ENCODE measurements at regions not wholly inside any gene's neighbourhood (a gene's known extent, or its start where the extent isn't known, plus 50 kb on each side); places are given as distances from the start of the nearest gene placed in this dataset.

GRCh38 chr22:46039535-46039934 is 62.6 kb upstream of the WNT7B start:
- DNase-seq, result no peak
- Histone ChIP-seq H3K36me3 (replicated peaks) (no peaks in the 10 kb centered on the region), H3K27ac (no peak overlapping the region), H3K27me3 (replicated peaks) (no peaks in the 10 kb centered on the region), H3K4me3 (ENCODE audit: low read depth, low read length) (no peak overlapping the region)
- in situ Hi-C loops (cut with HindIII; ENCODE audit: low pct_ligation_motif_present, low sequenced_read_pairs), result no loop called here
- no peak for TF ChIP-seq CTCF (IDR thresholded peaks at IDR 0.05; ENCODE audit: low read depth, low read length, missing control alignments)

- no peak for TF ChIP-seq CTCF (IDR thresholded peaks at IDR 0.05; ENCODE audit: low read depth, low read length, missing control alignments)
- H3K27me3 ChIP-seq (replicated peaks), result no peaks in the 10 kb centered on the region
- no peak overlapping the region for H3K4me3 ChIP-seq (ENCODE audit: low read depth, low read length)
- no peak overlapping the region for H3K27ac ChIP-seq
- H3K36me3 ChIP-seq (replicated peaks), result no peaks in the 10 kb centered on the region
- no peak for DNase-seq
- in situ Hi-C loops (cut with HindIII; ENCODE audit: low pct_ligation_motif_present, low sequenced_read_pairs), result no loop called here
Observed at GRCh38 chr22:46040471-46041465, 63.8 kb upstream of the WNT7B start.

- no peak for TF ChIP-seq CTCF (IDR thresholded peaks at IDR 0.05; ENCODE audit: low read depth, low read length, missing control alignments)
- Histone ChIP-seq H3K27ac (no peak overlapping the region), H3K27me3 (replicated peaks) (no peaks in the 10 kb centered on the region), H3K36me3 (replicated peaks) (no peaks in the 10 kb centered on the region), H3K4me3 (ENCODE audit: low read depth, low read length) (no peak overlapping the region)
- in situ Hi-C loops (cut with HindIII; ENCODE audit: low pct_ligation_motif_present, low sequenced_read_pairs), result no loop called here
- DNase-seq, result no peak
Observed at GRCh38 chr22:46041642-46042041, 64.7 kb upstream of the WNT7B start.

- no peaks in the 10 kb centered on the region for H3K36me3 ChIP-seq (replicated peaks)
- in situ Hi-C loops (cut with HindIII; ENCODE audit: low pct_ligation_motif_present, low sequenced_read_pairs), result no loop called here
- DNase-seq, result no peak
- TF ChIP-seq CTCF (IDR thresholded peaks at IDR 0.05; ENCODE audit: low read depth, low read length, missing control alignments), result no peak
- H3K4me3 ChIP-seq (ENCODE audit: low read depth, low read length), result no peak overlapping the region
- no peak overlapping the region for H3K27ac ChIP-seq
- H3K27me3 ChIP-seq (replicated peaks), result no peaks in the 10 kb centered on the region
Observed at GRCh38 chr22:46042786-46043185, 65.8 kb upstream of the WNT7B start.

GRCh38 chr22:46043339-46043738 is 66.4 kb upstream of the WNT7B start:
- H3K27me3 ChIP-seq (replicated peaks), result no peaks in the 10 kb centered on the region
- in situ Hi-C loops (cut with HindIII; ENCODE audit: low pct_ligation_motif_present, low sequenced_read_pairs), result no loop called here
- TF ChIP-seq CTCF (IDR thresholded peaks at IDR 0.05; ENCODE audit: low read depth, low read length, missing control alignments), result no peak
- H3K4me3 ChIP-seq (ENCODE audit: low read depth, low read length), result no peak overlapping the region
- no peaks in the 10 kb centered on the region for H3K36me3 ChIP-seq (replicated peaks)
- no peak overlapping the region for H3K27ac ChIP-seq
- DNase-seq, result no peak
